Liver (tissue), 3 donors: ENCODE measurements at regions not wholly inside any gene's neighbourhood (a gene's known extent, or its start where the extent isn't known, plus 50 kb on each side); places are given as distances from the start of the nearest gene placed in this dataset.

Experiments used
- ATF3 ChIP-seq: IDR thresholded peaks from 2 replicates; pipeline ENCODE4 v1.6.1; 2016; ENCODE audit warnings: antibody characterized with exemption
- CTCF ChIP-seq: fragments of 150-350 bp; IDR thresholded peaks from 2 replicates; pipeline ENCODE4 v1.5.1; 2017; ENCODE audit warnings: improper control_type of control experiment, low read depth, low read length; ENCODE audit not compliant: missing input control
- GABPA ChIP-seq, 2 donors: IDR thresholded peaks in 1 of 2; conservative IDR thresholded peaks in 1 of 2; 2 replicates each; pipeline ENCODE4 v1.6.1; 2016; ENCODE audit warnings: antibody characterized with exemption in 2 of 2, mild to moderate bottlenecking in 1 of 2, moderate library complexity in 1 of 2
- HNF4A ChIP-seq, 2 donors: conservative IDR thresholded peaks; 2 replicates each; pipeline ENCODE4 v1.6.1; 2016; ENCODE audit warnings: antibody characterized with exemption in 2 of 2, mild to moderate bottlenecking in 2 of 2
- JUND ChIP-seq, 2 donors: IDR thresholded peaks; 2 replicates each; pipeline ENCODE4 v1.6.1; 2016; ENCODE audit warnings: antibody characterized with exemption in 2 of 2
- MAX ChIP-seq: IDR thresholded peaks from 2 replicates; pipeline ENCODE4 v1.6.1; 2016; ENCODE audit warnings: antibody characterized with exemption
- RAD21 ChIP-seq, 2 donors: IDR thresholded peaks; 2 replicates each; pipeline ENCODE4 v1.6.1; 2016; ENCODE audit warnings: antibody characterized with exemption in 2 of 2, mild to moderate bottlenecking in 2 of 2
- REST ChIP-seq: IDR thresholded peaks from 2 replicates; pipeline ENCODE4 v1.6.1; 2016; ENCODE audit warnings: antibody characterized with exemption, mild to moderate bottlenecking
- RXRA ChIP-seq, 2 donors: IDR thresholded peaks; 2 replicates each; pipeline ENCODE4 v1.6.1; 2017 to 2018; ENCODE audit warnings: antibody characterized with exemption in 2 of 2, mild to moderate bottlenecking in 1 of 2
- SP1 ChIP-seq: IDR thresholded peaks from 2 replicates; pipeline ENCODE4 v1.6.1; 2018; ENCODE audit warnings: antibody characterized with exemption, mild to moderate bottlenecking
- TAF1 ChIP-seq: conservative IDR thresholded peaks from 2 replicates; pipeline ENCODE4 v1.6.1; 2016; ENCODE audit warnings: antibody characterized with exemption, mild to moderate bottlenecking
- YY1 ChIP-seq: IDR thresholded peaks from 2 replicates; pipeline ENCODE4 v1.6.1; 2016; ENCODE audit warnings: antibody characterized with exemption, mild to moderate bottlenecking
- donor health status: healthy.
- donor health status: healthy.

GRCh38 chr19:28840891-28841290 is 372.1 kb downstream of the UQCRFS1 start:
- no peak for TF ChIP-seq CTCF
- no peak for TF ChIP-seq SP1
- no peak for TF ChIP-seq GABPA (IDR thresholded peaks at IDR 0.05 in 1 of 2, conservative IDR thresholded peaks at IDR 0.05 in 1 of 2)
- TF ChIP-seq RAD21 (IDR thresholded peaks at IDR 0.05): no peak
- no peak for TF ChIP-seq YY1
- no peak for TF ChIP-seq HNF4A (conservative IDR thresholded peaks at IDR 0.05)
- no peak for TF ChIP-seq ATF3
- TF ChIP-seq MAX: no peak
- TF ChIP-seq RXRA (IDR thresholded peaks at IDR 0.05): no peak
- TF ChIP-seq JUND (IDR thresholded peaks at IDR 0.05): no peak
- no peak for TF ChIP-seq TAF1
- TF ChIP-seq REST: no peak
